HG03469 (cell line): ENCODE measurements at regions not wholly inside any gene's neighbourhood (a gene's known extent, or its start where the extent isn't known, plus 50 kb on each side); places are given as distances from the start of the nearest gene placed in this dataset.
A peak's percentile ranks its signal among the peaks of the same experiment; 100 is the strongest.
"Not testable (repeated sequence)": the region's sequence is repeated elsewhere in the genome, so short reads cannot be mapped to it uniquely, and the experiment has no call there.

ENCODE experiments used
- ATAC-seq: cut with Tn5 transposase; IDR thresholded peaks from one replicate; pipeline ENCODE4 v1.9.1; 2021; ENCODE audit warnings: mild to moderate bottlenecking, moderate library complexity, moderate number of reproducible peaks; ENCODE audit not compliant: unreplicated experiment

GRCh38 chr11:107276077-107276476 lies 181.5 kb downstream of the CWF19L2 start:
- ATAC-seq = no peak

DNA sequence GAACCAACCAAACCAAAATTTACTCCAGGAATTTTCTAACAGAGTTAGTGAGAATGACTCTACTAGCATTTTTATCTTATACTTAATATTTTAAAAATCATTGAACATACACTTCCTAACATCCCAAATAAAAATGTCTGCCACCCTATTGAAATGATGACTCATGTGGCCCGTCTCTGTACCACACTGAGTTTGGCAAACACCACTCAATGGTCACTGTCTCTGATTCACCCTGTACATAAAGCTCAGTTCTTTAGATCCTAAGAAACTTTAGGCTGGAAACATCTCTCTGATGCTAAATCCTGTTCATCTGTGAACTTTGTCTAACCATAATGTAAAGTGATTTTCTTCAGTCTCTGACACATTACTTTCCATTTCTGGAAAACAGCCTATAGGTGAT lies 182.0 kb downstream of the CWF19L2 start:
- ATAC-seq = no peak

DNA sequence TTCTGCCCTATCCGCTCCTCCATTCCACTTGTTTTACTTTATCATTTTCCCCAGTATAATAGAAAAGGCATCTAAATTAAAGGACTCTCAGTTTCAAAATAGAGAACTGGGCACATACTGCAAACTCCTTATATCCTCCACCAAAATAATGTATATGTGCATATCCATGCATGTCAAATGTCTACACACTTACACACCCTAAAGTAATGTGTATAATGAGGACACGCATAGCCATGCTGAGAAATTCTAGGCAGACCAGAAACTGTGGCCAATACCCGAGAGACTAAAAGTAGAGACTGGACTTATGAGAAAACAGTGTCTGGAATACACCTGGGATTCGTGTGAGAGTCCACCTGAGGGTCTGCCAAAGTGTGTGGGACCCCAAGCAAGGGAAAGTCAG lies 183.5 kb downstream of the CWF19L2 start:
- no peak for ATAC-seq

- no peak for ATAC-seq
Measured at GRCh38 chr11:107272561-107272960, 185.1 kb downstream of the CWF19L2 start.

GRCh38 chr11:107271425-107271824 lies 186.2 kb downstream of the CWF19L2 start:
- ATAC-seq = no peak

DNA sequence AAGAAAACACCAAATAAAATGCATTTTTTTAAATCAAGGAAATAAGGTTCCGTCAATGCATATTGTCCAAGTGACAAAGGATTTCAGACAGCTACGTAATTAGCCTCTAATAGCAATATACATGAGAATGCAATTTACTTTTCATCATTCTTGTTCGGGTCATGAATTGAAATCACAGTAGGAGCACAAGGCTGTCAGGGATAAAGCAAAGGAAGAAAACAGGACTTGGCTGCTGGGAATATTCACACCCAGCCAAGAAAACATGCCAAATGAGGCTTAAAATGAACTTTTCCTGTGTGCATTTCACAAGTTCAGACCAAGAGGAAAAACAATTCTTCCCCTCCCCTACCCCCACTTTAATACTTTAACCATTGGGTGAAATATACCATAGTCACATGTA lies 188.6 kb downstream of the CWF19L2 start:
- no peak for ATAC-seq

DNA sequence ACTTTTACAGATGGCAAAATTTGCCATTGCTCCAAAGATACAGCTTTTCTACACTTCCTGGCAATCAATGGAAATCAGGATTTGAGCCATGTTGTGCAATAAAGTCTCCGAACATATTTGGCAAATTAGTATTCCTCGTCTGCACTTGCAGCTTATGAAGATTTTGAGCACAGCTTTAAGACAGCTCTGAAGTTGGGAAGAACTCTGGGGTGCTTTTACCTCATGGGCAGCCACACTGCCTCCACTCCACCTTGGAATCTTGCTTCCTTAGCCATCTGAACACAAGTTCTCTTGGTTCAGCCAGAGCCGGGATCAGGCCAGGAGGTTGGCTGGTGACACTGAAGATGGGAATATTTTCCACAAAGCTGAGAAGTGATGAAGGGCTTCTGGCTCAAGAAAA lies 191.2 kb downstream of the CWF19L2 start:
- ATAC-seq = no peak

DNA sequence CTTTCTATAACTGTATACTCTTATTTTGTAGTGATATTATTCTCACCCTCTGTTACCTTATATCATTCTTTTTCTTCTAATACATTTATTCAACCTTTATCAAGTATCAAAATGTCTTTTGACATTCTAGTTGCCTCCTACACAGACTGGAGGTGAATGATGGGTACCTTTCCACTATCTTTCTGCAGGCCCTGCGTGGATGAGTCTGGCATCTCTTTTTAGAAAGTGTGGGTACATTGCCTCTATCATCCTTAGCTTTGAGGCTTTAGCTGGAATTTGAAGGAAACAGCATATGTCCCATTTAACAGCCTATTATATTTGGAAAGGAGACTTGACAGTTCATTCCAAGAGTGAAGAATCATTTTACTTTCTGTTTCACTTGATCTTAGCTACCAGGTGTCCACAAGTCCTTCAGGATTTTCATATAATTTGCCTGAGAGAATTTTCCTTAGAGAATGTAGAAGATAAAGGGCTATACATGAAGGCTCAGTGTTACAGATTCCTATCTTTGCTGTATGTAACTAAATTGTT lies 192.0 kb downstream of the CWF19L2 start:
- no peak for ATAC-seq

DNA sequence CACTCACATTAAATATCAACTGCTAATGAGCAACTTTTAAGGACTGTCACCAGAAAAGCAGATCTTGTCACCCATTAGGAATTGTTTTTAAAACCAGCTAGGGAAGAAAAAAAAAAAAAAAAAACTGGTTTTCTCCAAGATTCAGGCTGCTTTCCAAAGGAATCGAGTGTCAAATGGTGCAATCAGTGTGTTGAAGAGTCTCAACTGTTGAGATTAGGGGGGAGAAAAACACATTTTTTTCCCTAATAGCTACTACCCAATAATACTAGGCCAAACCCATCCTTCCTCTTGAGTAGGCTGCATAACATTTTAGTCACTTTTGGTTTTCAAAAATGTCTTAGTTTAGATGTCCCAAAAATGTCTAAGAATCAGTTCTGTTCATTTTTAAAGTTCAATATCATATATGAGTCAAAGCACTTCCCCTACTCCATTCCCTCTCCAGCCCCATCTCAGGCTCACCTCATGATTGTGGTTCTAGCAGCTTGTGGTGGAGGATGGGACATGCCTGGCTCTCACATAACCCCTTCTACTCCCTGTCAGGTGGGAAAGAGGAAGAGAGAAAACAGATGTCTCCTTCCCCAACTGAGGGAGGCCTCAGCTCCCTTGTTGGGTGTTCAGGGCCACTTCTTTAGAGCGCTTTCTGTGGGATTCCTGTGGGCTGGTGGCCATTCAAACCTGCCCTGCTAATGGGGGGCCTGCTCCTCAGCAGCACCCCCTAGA lies 193.6 kb downstream of the CWF19L2 start:
- peak; percentile 78 for ATAC-seq

GRCh38 chr11:107259811-107260221 lies 197.8 kb downstream of the CWF19L2 start:
- ATAC-seq = no peak

- no peak for ATAC-seq
Measured at GRCh38 chr11:107257710-107258109, 199.9 kb downstream of the CWF19L2 start.

- ATAC-seq = not testable (repeated sequence)
Measured at GRCh38 chr11:107253661-107254060, 204.0 kb downstream of the CWF19L2 start.

- ATAC-seq = peak; percentile 95
Measured at GRCh38 chr11:107252429-107253161, 205.0 kb downstream of the CWF19L2 start.

DNA sequence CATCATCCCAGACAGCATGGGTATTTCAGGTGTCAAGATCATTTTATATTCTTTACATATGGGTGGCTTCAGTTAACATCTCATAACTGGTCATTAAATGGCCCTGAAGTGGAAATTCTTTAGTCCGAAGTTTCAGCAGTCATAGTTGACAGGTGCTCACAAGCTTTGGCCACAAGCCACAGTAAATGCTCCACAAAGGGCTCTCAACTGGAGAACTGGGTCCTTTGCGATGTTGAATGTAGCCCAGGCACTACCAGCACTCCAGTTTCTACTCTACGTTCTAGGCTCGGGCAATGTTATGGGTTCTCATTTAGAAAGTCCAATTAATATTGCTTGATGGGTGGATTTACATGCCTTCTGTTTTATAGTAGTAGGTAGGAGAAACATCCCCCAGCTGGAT lies 206.3 kb downstream of the CWF19L2 start:
- ATAC-seq = no peak

DNA sequence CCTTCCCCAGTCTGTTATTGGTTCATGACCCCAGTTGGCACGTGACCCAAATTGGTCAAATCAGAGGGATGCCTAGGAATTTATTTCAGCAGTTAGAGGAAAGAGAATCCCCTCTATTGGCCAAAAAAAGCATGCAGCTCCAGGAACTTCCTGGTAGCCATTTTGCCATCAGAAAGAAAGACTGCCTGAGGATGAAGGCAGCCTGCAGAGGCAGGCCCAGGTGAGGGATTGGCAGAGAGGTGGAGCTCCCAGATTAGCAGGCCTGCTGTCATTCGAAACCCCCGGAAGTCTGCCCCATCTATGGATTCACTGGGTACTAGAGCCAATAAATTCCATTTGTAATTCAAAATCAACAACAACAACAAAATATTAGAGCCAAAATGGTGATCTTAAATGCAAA lies 207.6 kb downstream of the CWF19L2 start:
- no peak for ATAC-seq

GRCh38 chr11:107249054-107249453 lies 208.6 kb downstream of the CWF19L2 start:
- ATAC-seq = no peak

DNA sequence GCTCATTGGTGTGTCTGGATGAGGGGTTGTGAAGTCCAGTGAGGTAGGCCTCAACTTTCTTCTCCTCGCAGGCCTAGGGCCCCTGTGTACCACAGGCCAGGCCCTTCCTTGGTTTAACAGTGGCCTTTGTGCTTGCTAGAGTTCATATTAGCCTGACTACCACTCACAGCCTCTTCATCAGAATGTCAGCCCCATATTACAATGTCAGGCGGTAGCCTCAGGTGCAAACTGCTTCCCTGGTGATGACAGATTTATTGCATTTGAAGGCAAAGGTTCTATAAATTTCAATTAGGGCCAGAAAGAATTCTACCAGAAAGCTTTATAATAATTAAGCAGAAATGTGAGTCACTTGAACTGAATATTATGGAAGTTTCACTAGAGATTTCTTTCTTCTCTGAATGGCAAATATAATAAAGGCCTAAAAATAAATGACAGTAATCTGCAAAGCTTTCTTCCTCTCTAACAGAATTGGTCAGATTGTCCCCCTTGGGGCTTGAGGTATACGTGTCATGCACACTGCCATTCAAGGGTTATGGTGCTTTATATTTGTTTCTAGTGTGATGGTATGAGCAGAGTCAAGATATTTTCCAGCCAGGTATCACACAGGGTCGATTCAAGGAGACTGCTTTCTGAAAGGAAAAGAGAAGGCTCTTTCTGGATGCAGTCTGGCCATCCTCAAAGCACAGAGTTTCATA lies 210.3 kb downstream of the CWF19L2 start:
- no peak for ATAC-seq

- no peak for ATAC-seq
Measured at GRCh38 chr11:107243929-107244328, 213.7 kb downstream of the CWF19L2 start.

DNA sequence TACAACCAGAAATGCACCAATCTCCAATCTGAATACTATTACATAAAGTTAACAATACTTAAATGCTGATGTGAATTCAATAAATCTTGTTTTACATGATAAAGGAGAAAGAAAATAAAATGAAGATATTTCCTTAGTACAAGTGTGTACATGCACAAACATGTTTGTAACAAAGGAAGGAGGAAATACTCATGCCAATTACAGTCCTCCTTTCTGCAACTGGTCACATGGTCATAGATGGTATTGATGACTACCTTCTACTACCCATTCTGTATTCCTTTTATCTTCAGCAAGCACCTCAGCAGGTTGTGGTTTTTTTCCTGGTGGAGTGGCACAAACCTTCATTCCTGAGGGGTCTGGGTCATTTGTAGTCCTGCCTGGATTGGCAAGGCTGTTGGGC lies 214.2 kb upstream of the GUCY1A2 start:
- ATAC-seq = no peak

DNA sequence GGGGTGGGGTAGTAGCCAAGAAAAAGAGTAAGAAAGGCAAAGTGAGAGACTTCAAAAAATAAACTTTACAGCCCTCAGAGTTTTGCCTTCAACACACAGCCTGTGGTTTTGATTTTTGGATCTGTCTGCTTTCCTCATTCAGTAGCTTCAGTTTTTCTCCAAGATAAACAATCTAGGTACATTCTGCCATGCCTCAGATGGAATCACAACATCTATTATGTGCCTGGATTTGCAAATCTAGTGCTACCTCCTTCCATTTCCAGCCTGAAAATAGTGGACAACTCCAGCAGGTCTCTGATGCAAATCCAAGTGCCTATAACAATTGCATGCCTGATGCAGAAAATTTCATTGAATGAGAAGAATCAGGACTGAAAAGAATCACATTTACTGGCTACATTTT lies 206.6 kb upstream of the GUCY1A2 start:
- ATAC-seq = no peak

- no peak for ATAC-seq
Measured at GRCh38 chr11:107222916-107223460, 204.7 kb upstream of the GUCY1A2 start.
